KMS-11 (cell line): ENCODE measurements at regions not wholly inside any gene's neighbourhood (a gene's known extent, or its start where the extent isn't known, plus 50 kb on each side); places are given as distances from the start of the nearest gene placed in this dataset.

Experiments used
- H2AFZ ChIP-seq: fragments of 200-600 bp; sonication (generic); 2 replicates; pipeline ENCODE4 v1.6.1; 2016; ENCODE audit warnings: antibody characterized with exemption, mixed run types, low read depth
- H3K27ac ChIP-seq: fragments of 200-600 bp; sonication (generic); 2 replicates; pipeline ENCODE4 v1.6.1; 2016; ENCODE audit warnings: mild to moderate bottlenecking, mixed run types
- H3K27me3 ChIP-seq: fragments of 200-600 bp; sonication (generic); 2 replicates; pipeline ENCODE4 v1.6.1; 2017; ENCODE audit warnings: mild to moderate bottlenecking, low read depth, mixed run types, moderate library complexity; ENCODE audit not compliant: insufficient read depth
- H3K36me3 ChIP-seq: fragments of 200-600 bp; sonication (generic); 2 replicates; pipeline ENCODE4 v1.6.1; 2017; ENCODE audit warnings: mild to moderate bottlenecking, mixed run types; ENCODE audit not compliant: insufficient read depth
- H3K4me1 ChIP-seq: fragments of 200-600 bp; sonication (generic); 2 replicates; pipeline ENCODE4 v1.6.1; 2016; ENCODE audit warnings: mild to moderate bottlenecking, low read depth, mixed run types; ENCODE audit not compliant: poor library complexity, severe bottlenecking
- H3K4me2 ChIP-seq: fragments of 200-600 bp; sonication (generic); 2 replicates; pipeline ENCODE4 v1.7.0; 2016; ENCODE audit warnings: mild to moderate bottlenecking, mixed run types
- H3K4me3 ChIP-seq: fragments of 200-600 bp; sonication (generic); IDR thresholded peaks from 2 replicates; pipeline ENCODE4 v1.6.1; 2017; ENCODE audit warnings: low read depth, low read length, mixed read lengths; ENCODE audit not compliant: insufficient read depth
- H3K79me2 ChIP-seq: fragments of 200-600 bp; sonication (generic); 2 replicates; pipeline ENCODE4 v1.6.1; 2016; ENCODE audit warnings: low read depth, mixed run types; ENCODE audit not compliant: insufficient read depth
- H3K9ac ChIP-seq: fragments of 200-600 bp; sonication (generic); 2 replicates; pipeline ENCODE4 v1.6.1; 2016; ENCODE audit warnings: mild to moderate bottlenecking, mixed run types
- H4K20me1 ChIP-seq: fragments of 200-600 bp; sonication (generic); 2 replicates; pipeline ENCODE4 v1.6.1; 2016; ENCODE audit warnings: mild to moderate bottlenecking, mixed run types; ENCODE audit not compliant: insufficient read depth
- CTCF ChIP-seq: fragments of 200-600 bp; sonication (generic); conservative IDR thresholded peaks from 2 replicates; pipeline ENCODE4 v1.6.1; 2017; ENCODE audit warnings: low read depth, mild to moderate bottlenecking, antibody characterized with exemption, low read length, moderate library complexity, mixed read lengths

GRCh38 chr20:50281831-50282591 is 91.4 kb downstream of the CEBPB start:
- no peak overlapping the region for H3K9ac ChIP-seq
- no peak overlapping the region for H3K4me2 ChIP-seq
- no peaks in the 10 kb centered on the region for H4K20me1 ChIP-seq
- no peaks in the 10 kb centered on the region for H3K79me2 ChIP-seq
- no peaks in the 10 kb centered on the region for H3K36me3 ChIP-seq
- no peak overlapping the region for H3K4me3 ChIP-seq
- H2AFZ ChIP-seq, result no peak overlapping the region
- peaks cover 88% of the 10 kb centered on the region for H3K27me3 ChIP-seq
- H3K4me1 ChIP-seq, result no peaks in the 10 kb centered on the region
- no peak overlapping the region for H3K27ac ChIP-seq
- TF ChIP-seq CTCF, result peak; percentile 20; the same call in 1 of the 2 replicates

DNA sequence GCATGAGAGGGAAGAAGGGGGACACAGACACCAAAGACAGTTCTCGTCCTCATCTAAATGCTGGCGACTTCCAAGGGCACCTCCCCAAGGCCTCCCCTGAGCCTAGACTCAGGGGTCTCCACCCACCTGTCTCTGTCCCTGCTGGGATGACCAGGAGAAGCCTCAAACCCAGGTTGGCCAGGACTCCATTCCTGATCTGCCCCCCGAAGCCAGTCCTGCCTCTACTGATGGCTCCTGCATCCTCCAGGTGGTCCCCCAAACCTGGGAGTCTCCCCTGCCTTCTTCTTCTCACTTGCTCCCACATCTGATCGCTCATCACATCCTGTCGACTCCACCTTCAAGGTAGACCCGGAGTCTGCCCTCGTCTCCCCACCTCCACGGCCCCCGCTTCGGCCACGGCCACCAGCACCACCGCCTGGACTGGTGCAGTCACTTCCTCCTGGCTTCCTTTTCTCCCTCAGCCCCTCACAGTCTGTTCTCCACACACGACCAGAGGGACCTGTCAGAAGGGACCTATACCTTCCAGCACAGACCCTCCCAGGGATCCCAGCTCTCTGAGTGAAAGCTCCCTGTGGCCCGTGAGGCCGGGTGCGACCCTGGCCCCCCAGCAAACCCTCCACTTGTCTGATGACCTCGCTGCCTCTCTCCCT is 92.1 kb downstream of the CEBPB start:
- H3K27me3 ChIP-seq, result peaks cover 90% of the 10 kb centered on the region
- H4K20me1 ChIP-seq, result no peaks in the 10 kb centered on the region
- no peak for TF ChIP-seq CTCF
- no peak overlapping the region for H3K4me2 ChIP-seq
- H3K36me3 ChIP-seq, result no peaks in the 10 kb centered on the region
- H2AFZ ChIP-seq, result no peak overlapping the region
- no peaks in the 10 kb centered on the region for H3K79me2 ChIP-seq
- H3K27ac ChIP-seq, result no peak overlapping the region
- H3K4me1 ChIP-seq, result no peaks in the 10 kb centered on the region
- H3K4me3 ChIP-seq, result no peak overlapping the region
- H3K9ac ChIP-seq, result no peak overlapping the region

DNA sequence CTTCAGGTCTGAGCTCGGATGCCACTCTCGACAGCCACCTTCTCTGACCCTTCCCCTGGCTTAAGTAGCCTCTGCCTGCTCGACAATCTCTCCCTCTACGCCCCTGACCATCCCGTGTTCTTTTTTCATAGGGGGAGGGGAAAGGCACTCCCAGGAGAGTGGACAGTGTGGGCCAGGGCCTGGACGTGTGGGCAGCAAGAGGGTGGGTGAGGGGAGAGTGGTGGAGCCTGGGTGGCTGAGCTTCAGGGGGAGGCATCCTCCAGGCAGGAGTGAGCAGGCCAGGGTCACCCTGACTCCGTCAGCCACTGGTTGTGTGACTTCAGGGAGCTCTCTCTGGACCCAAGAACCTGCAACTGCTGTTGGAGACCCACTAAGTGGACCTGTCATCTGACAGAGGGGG is 92.7 kb downstream of the CEBPB start:
- Histone ChIP-seq H3K27me3 (peaks cover 95% of the 10 kb centered on the region), H3K4me1 (no peaks in the 10 kb centered on the region), H2AFZ (no peak overlapping the region), H3K79me2 (no peaks in the 10 kb centered on the region), H3K4me2 (no peak overlapping the region), H3K36me3 (no peaks in the 10 kb centered on the region), H3K4me3 (no peak overlapping the region), H3K9ac (no peak overlapping the region), H4K20me1 (no peaks in the 10 kb centered on the region), H3K27ac (no peak overlapping the region)
- TF ChIP-seq CTCF, result no peak

DNA sequence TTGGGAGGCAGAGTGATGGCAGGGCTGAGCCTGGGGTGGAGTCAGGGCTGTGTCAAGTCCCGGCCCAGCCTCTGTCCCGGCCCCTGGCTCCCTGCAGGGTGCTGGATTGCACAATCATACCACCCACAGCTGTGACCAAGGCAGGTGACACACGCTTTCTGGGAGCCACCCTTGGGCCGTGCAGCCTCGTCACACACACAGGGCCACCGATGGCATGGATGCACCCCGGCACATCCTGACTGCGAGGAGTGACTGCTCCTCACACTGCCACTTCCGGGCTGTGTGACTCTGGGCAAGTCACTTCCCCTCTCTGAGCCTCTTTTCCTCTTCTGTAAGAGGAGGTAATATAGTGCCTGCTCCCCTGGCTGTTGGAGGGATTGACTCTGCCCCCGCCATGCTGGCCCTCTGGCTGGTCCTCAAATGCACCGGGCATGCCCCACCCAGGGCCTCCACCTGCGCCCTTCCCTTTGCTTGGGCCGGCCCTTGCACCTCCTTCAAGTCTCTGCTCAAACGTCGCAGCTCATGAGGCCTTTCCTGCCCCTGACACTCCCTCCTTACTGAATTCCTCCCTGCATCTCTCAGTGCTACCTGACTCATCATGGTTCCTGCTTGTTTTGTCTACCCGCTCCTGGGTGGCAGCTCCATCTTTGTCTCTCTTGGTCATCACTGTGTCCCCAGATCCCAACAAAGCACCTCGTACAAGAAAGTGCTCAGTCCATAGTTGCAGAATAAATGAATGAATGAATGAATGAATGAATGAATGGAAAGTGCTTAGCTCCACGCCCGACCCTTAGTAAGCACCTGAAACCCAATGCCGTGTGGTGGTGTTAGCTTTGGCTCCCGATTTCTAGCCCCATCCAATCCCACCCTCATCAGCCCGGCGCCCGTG is 93.5 kb downstream of the CEBPB start:
- Histone ChIP-seq H3K4me1 (no peaks in the 10 kb centered on the region), H4K20me1 (no peaks in the 10 kb centered on the region), H3K9ac (no peak overlapping the region), H3K4me2 (no peak overlapping the region), H3K79me2 (no peaks in the 10 kb centered on the region), H3K27ac (no peak overlapping the region), H2AFZ (no peak overlapping the region), H3K4me3 (no peak overlapping the region), H3K36me3 (no peaks in the 10 kb centered on the region), H3K27me3 (peaks cover 88% of the 10 kb centered on the region)
- no peak for TF ChIP-seq CTCF
